ENCODE measurements at regions not wholly inside any gene's neighbourhood (a gene's known extent, or its start where the extent isn't known, plus 50 kb on each side); places are given as distances from the start of the nearest gene placed in this dataset.

GRCh38 chr3:104933972-104934371 lies 432.7 kb upstream of the ALCAM start:
- TF ChIP-seq EP300 (IDR thresholded peaks at IDR 0.05) (no peak), CTCF (IDR thresholded peaks at IDR 0.05) (no peak), POLR2A (IDR thresholded peaks at IDR 0.05) (no peak), POLR2AphosphoS5 (IDR thresholded peaks at IDR 0.05) (no peak)

Data from sigmoid colon (tissue), 4 donors.